OCI-M2 (cell line): ENCODE measurements at regions not wholly inside any gene's neighbourhood (a gene's known extent, or its start where the extent isn't known, plus 50 kb on each side); places are given as distances from the start of the nearest gene placed in this dataset.

Source experiments
- DNase-seq: peaks from one replicate; lab custom pipeline; 2025; ENCODE audit not compliant: unreplicated experiment; lab: John Stamatoyannopoulos, UW

GRCh38 chr3:117743993-117744392 lies 1034.4 kb downstream of the TUSC7 start:
- DNase-seq = no peak

GRCh38 chr3:117744935-117745334 lies 1035.4 kb downstream of the TUSC7 start:
- no peak for DNase-seq

- no peak for DNase-seq
These were observed 1035.9 kb downstream of the TUSC7 start for GRCh38 chr3:117745516-117745915.

- DNase-seq = no peak
These were observed 1036.5 kb downstream of the TUSC7 start for GRCh38 chr3:117746066-117746465.

GRCh38 chr3:117748131-117748530 lies 1038.6 kb downstream of the TUSC7 start:
- no peak for DNase-seq

GRCh38 chr3:117750674-117751269 lies 1041.2 kb downstream of the TUSC7 start:
- no peak for DNase-seq

GRCh38 chr3:117751651-117752050 lies 1042.1 kb downstream of the TUSC7 start:
- DNase-seq = no peak

GRCh38 chr3:117752984-117753717 lies 1043.6 kb downstream of the TUSC7 start:
- no peak for DNase-seq

- no peak for DNase-seq
These were observed 1044.5 kb downstream of the TUSC7 start for GRCh38 chr3:117754058-117754457.

GRCh38 chr3:117754841-117755240 lies 1045.3 kb downstream of the TUSC7 start:
- DNase-seq = no peak

- DNase-seq = no peak
These were observed 1047.0 kb downstream of the TUSC7 start for GRCh38 chr3:117756563-117756962.

GRCh38 chr3:117761703-117762620 lies 1052.4 kb downstream of the TUSC7 start:
- no peak for DNase-seq

GRCh38 chr3:117762621-117763037 lies 1053.0 kb downstream of the TUSC7 start:
- no peak for DNase-seq

- DNase-seq = no peak
These were observed 1054.0 kb downstream of the TUSC7 start for GRCh38 chr3:117763561-117763960.

GRCh38 chr3:117768581-117768980 lies 1059.0 kb downstream of the TUSC7 start:
- DNase-seq = no peak

GRCh38 chr3:117774130-117774529 lies 1064.6 kb downstream of the TUSC7 start:
- DNase-seq = no peak

- no peak for DNase-seq
These were observed 1076.8 kb downstream of the TUSC7 start for GRCh38 chr3:117786349-117786748.

GRCh38 chr3:117788061-117788460 lies 1078.5 kb downstream of the TUSC7 start:
- no peak for DNase-seq

- no peak for DNase-seq
These were observed 1078.9 kb downstream of the TUSC7 start for GRCh38 chr3:117788506-117788905.

- no peak for DNase-seq
These were observed 1080.8 kb downstream of the TUSC7 start for GRCh38 chr3:117790235-117790987.
